SJSA1 (cell line): ENCODE measurements at regions not wholly inside any gene's neighbourhood (a gene's known extent, or its start where the extent isn't known, plus 50 kb on each side); places are given as distances from the start of the nearest gene placed in this dataset.
A peak's percentile ranks its signal among the peaks of the same experiment; 100 is the strongest.

Source experiments
- DNase-seq, 2 experiments: peaks; one replicate each; pipeline ENCODE4 v3.0.0-alpha.2; 2015 to 2020; ENCODE audit warnings: low spot score in 2 of 2, low read depth in 1 of 2
- H3K27ac ChIP-seq: fragments of 250-450 bp; sonication (Bioruptor Pico); 2 replicates; pipeline ENCODE4 v1.5.1; 2020; ENCODE audit warnings: mild to moderate bottlenecking, moderate library complexity
- H3K27me3 ChIP-seq: fragments of 250-450 bp; sonication (Bioruptor Pico); replicated peaks from 2 replicates; pipeline ENCODE4 v1.5.1; 2020; ENCODE audit warnings: mild to moderate bottlenecking, moderate library complexity
- H3K36me3 ChIP-seq: fragments of 250-450 bp; sonication (Bioruptor Pico); 2 replicates; pipeline ENCODE4 v1.5.1; 2020; ENCODE audit warnings: mild to moderate bottlenecking
- H3K4me1 ChIP-seq: fragments of 250-450 bp; sonication (Bioruptor Pico); replicated peaks from 2 replicates; pipeline ENCODE4 v1.6.1; 2021; ENCODE audit warnings: mild to moderate bottlenecking
- H3K4me3 ChIP-seq: fragments of 250-450 bp; sonication (Bioruptor Pico); 2 replicates; pipeline ENCODE4 v1.5.1; 2020; ENCODE audit warnings: mild to moderate bottlenecking
- H3K9me3 ChIP-seq: fragments of 250-450 bp; sonication (Bioruptor Pico); replicated peaks from 2 replicates; pipeline ENCODE4 v1.5.1; 2020; ENCODE audit warnings: mild to moderate bottlenecking

- Histone ChIP-seq H3K4me3 (no peak overlapping the region), H3K27me3 (no peaks in the 10 kb centered on the region), H3K27ac (no peak overlapping the region), H3K9me3 (no peaks in the 10 kb centered on the region), H3K4me1 (no peaks in the 10 kb centered on the region), H3K36me3 (no peaks in the 10 kb centered on the region)
- DNase-seq: no peak
Observed at GRCh38 chr3:5296362-5296761, 108.9 kb downstream of the EDEM1 start.

DNA sequence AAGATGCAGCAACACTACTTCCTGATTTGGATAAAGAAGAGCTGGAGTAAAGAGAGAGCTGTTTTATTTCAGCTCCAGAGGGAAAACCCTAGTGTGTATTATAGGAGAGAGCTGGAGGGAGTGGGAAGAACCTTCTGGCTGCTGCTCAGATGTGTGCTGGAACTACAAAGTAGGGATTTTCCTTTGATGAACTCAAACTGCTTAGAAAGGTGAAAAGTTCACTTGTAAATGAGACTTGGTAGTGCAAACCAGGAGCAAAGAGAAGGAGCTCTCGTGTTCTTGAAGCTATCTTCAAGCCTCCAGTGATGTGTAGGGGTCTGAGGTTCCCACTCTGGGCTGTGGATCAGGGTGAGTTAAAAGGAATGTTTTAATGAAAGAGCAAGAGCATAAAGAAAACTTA, 110.4 kb downstream of the EDEM1 start:
- H3K27ac ChIP-seq: no peak overlapping the region
- DNase-seq: no peak
- no peaks in the 10 kb centered on the region for H3K27me3 ChIP-seq
- H3K4me1 ChIP-seq: no peaks in the 10 kb centered on the region
- no peaks in the 10 kb centered on the region for H3K9me3 ChIP-seq
- H3K4me3 ChIP-seq: no peak overlapping the region
- no peaks in the 10 kb centered on the region for H3K36me3 ChIP-seq

DNA sequence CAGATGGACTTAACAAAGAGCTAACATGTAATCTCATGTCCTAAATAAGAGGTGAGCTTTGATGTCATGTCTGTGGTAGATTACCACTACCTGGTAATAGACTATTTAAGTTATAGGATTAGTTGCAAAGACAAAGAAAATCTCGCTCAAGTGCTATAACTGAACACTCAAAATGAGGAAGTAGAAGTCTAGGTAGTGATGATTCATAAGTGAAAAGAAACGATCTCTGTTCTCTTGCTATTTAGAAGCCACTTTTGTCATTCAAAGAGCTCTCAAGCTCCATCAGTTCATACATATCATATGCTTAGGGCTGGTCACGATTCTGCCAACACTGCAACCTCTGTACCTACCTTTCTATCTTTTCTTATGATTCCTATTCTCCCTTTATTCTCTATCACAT, 110.9 kb downstream of the EDEM1 start:
- H3K4me3 ChIP-seq: no peak overlapping the region
- no peaks in the 10 kb centered on the region for H3K9me3 ChIP-seq
- H3K27me3 ChIP-seq: no peaks in the 10 kb centered on the region
- no peaks in the 10 kb centered on the region for H3K36me3 ChIP-seq
- H3K4me1 ChIP-seq: no peaks in the 10 kb centered on the region
- DNase-seq: no peak
- H3K27ac ChIP-seq: no peak overlapping the region

- H3K4me1 ChIP-seq: no peaks in the 10 kb centered on the region
- no peaks in the 10 kb centered on the region for H3K27me3 ChIP-seq
- H3K4me3 ChIP-seq: no peak overlapping the region
- no peak overlapping the region for H3K27ac ChIP-seq
- no peaks in the 10 kb centered on the region for H3K36me3 ChIP-seq
- H3K9me3 ChIP-seq: no peaks in the 10 kb centered on the region
- no peak for DNase-seq
Observed at GRCh38 chr3:5299161-5299560, 111.7 kb downstream of the EDEM1 start.

DNA sequence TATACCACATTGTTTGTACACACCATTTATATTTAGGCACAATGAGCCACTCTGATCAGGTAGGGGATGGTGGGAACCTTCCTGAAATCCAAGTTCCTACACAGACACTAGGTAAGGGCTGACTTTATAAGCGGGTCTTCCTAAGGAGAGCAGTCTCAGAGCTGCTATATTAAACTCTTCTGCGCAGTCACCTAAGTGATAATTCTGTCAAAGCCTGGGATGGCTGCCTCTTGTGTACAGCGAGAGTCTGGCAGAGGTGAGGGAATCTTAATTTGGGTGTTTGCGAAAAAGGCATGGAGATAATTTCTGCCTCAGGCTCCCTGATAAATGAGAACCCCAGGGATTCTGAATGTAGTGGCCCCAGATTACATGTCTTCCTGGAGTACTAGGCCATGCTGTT, 113.1 kb downstream of the EDEM1 start:
- no peak for DNase-seq
- Histone ChIP-seq H3K4me3 (no peak overlapping the region), H3K4me1 (no peaks in the 10 kb centered on the region), H3K36me3 (no peaks in the 10 kb centered on the region), H3K9me3 (no peaks in the 10 kb centered on the region), H3K27me3 (no peaks in the 10 kb centered on the region), H3K27ac (no peak overlapping the region)

DNA sequence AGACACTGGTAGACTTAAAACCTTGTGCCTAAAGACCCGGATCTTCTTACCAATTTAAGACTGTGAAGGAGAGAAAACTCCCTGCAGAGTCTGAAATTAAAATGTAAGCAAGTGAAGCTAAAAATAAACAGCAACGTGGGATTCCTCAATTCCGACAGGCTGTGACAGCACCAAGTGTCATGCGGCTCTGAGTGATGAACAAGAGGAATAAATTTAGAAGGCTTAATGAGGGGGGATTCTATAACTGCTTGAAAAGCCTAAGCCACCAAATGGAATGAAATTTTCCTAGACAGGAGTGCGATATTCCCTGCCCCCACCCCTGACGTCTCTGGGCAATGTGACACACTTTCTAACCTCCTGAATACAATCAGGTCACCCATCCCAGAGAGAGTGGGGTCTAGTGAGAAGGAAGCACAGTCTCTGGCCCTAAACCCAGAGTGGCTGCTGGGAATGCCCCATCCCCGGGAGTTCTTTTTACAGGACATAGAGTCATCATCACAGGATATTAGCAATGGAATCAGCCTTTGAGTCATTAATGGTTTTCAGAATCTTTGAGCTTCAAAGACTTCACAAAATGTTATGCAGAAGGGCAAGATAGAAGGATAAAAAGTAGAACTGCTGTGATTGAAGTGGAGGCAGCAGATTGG, 114.3 kb downstream of the EDEM1 start:
- H3K4me1 ChIP-seq: no peaks in the 10 kb centered on the region
- H3K27ac ChIP-seq: no peak overlapping the region
- no peak overlapping the region for H3K4me3 ChIP-seq
- no peaks in the 10 kb centered on the region for H3K36me3 ChIP-seq
- H3K27me3 ChIP-seq: no peaks in the 10 kb centered on the region
- no peaks in the 10 kb centered on the region for H3K9me3 ChIP-seq
- DNase-seq: no peak

GRCh38 chr3:5302661-5303060, 115.2 kb downstream of the EDEM1 start:
- Histone ChIP-seq H3K4me1 (no peaks in the 10 kb centered on the region), H3K27me3 (no peaks in the 10 kb centered on the region), H3K36me3 (no peaks in the 10 kb centered on the region), H3K9me3 (no peaks in the 10 kb centered on the region), H3K4me3 (no peak overlapping the region), H3K27ac (no peak overlapping the region)
- DNase-seq: no peak

DNA sequence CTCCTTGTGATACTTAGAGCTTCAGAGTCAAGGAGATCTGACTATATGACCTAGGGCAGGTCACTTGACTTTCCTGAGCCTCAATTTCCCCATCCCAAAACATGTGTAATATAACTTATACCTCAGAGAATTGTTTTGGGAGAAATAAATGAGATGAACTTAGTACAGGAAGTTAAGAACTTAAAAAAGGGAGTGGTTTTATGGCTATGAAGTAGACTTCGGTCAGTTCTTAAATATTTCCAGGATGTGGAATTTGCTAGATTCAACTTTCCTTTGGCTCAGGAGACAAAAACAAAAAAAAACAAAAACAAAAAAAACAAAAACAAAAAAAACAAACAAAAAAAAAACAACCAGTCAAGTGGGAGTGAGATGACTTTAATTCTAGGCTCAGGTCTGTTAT, 116.7 kb downstream of the EDEM1 start:
- Histone ChIP-seq H3K4me1 (no peaks in the 10 kb centered on the region), H3K27me3 (no peaks in the 10 kb centered on the region), H3K4me3 (no peak overlapping the region), H3K36me3 (no peaks in the 10 kb centered on the region), H3K27ac (no peak overlapping the region), H3K9me3 (no peaks in the 10 kb centered on the region)
- DNase-seq: no peak

- DNase-seq: peak in 1 of 2 experiments; percentile 20
- H3K27me3 ChIP-seq: no peaks in the 10 kb centered on the region
- no peaks in the 10 kb centered on the region for H3K36me3 ChIP-seq
- H3K4me3 ChIP-seq: no peak overlapping the region
- no peak overlapping the region for H3K27ac ChIP-seq
- no peaks in the 10 kb centered on the region for H3K4me1 ChIP-seq
- no peaks in the 10 kb centered on the region for H3K9me3 ChIP-seq
Observed at GRCh38 chr3:5304789-5305683, 117.5 kb downstream of the EDEM1 start.

DNA sequence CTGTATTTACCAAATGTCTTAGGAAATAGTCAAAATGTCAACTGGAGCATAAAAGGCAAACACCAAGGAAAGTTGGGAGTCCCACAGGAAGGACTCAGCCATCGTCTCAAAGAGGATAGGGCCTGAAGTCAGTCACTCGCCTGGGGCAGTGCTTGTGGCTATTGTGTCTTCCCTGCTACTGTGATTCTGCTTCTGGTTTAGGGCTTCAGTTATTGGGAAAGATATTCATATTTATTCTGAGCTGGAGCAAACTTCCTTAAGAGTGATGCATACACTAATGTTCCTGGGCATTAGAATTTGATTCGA, 118.1 kb downstream of the EDEM1 start:
- Histone ChIP-seq H3K27me3 (no peaks in the 10 kb centered on the region), H3K4me3 (no peak overlapping the region), H3K9me3 (no peaks in the 10 kb centered on the region), H3K27ac (no peak overlapping the region), H3K4me1 (no peaks in the 10 kb centered on the region), H3K36me3 (no peaks in the 10 kb centered on the region)
- DNase-seq: no peak

DNA sequence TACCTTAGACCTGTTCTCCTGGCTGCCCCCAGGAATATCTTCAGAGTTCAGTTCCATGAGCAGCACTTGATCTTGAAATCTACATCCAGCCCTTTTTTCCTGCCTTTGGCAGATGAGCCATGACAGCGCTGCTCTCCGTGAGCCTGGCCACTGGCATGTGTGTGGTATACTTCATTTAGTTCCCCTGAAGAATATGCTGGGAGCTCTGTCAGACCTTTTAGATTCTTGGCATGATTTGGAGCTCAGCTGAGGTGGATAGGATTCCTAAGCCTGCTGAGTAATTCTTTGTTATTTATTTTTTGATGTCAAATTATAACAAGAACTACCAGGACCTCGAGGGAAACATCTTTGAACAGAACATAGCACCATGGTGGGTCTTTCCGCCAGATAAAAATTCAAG, 121.7 kb downstream of the EDEM1 start:
- Histone ChIP-seq H3K9me3 (no peaks in the 10 kb centered on the region), H3K4me3 (no peak overlapping the region), H3K36me3 (no peaks in the 10 kb centered on the region), H3K4me1 (no peaks in the 10 kb centered on the region), H3K27ac (no peak overlapping the region), H3K27me3 (no peaks in the 10 kb centered on the region)
- DNase-seq: peak; percentile 44 to 48

- Histone ChIP-seq H3K9me3 (no peaks in the 10 kb centered on the region), H3K4me3 (no peak overlapping the region), H3K36me3 (no peaks in the 10 kb centered on the region), H3K27me3 (no peaks in the 10 kb centered on the region), H3K27ac (no peak overlapping the region), H3K4me1 (no peaks in the 10 kb centered on the region)
- no peak for DNase-seq
Observed at GRCh38 chr3:5309602-5310001, 122.1 kb downstream of the EDEM1 start.

DNA sequence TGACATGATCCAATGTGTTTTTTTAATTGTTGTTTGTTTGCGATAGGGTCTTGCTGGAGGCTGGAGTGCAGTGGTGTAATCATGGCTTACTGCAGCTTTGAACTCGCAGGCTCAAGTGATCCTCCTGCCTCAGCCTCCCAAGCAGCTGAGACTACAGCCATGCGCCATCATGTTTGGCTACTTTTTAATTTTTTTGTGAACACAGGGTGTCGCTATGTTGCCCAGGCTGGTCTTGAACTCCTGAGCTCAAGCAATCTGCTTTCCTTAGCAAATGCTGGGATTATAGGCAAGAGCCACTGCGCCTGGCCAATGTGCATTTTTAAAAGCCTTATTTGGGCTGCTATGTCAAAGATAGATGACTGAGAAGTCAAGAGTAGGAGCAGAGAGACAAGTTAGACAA, 123.0 kb downstream of the EDEM1 start:
- Histone ChIP-seq H3K4me1 (no peaks in the 10 kb centered on the region), H3K27ac (no peak overlapping the region), H3K9me3 (no peaks in the 10 kb centered on the region), H3K27me3 (no peaks in the 10 kb centered on the region), H3K4me3 (no peak overlapping the region), H3K36me3 (no peaks in the 10 kb centered on the region)
- no peak for DNase-seq

GRCh38 chr3:5312290-5312689, 124.8 kb downstream of the EDEM1 start:
- DNase-seq: no peak
- no peak overlapping the region for H3K4me3 ChIP-seq

More at GRCh38 chr3:5312290-5312689, 124.8 kb downstream of the EDEM1 start:
- Histone ChIP-seq H3K27me3 (no peaks in the 10 kb centered on the region), H3K4me1 (0 out of 2 replicates have a peak, but pooled peaks cover 3% of the 10 kb centered on the region), H3K27ac (no peak overlapping the region), H3K9me3 (no peaks in the 10 kb centered on the region), H3K36me3 (no peaks in the 10 kb centered on the region)
